Dermis blood vessel endothelial cell (primary cell): ENCODE measurements at regions not wholly inside any gene's neighbourhood (a gene's known extent, or its start where the extent isn't known, plus 50 kb on each side); places are given as distances from the start of the nearest gene placed in this dataset.

ENCODE experiments used
- DNase-seq: peaks from one replicate; pipeline ENCODE4 v3.0.0; 2010

GRCh38 chr17:53891726-53892125, 69.0 kb downstream of the KIF2B start:
- no peak for DNase-seq

- no peak for DNase-seq
These were observed 69.5 kb downstream of the KIF2B start for GRCh38 chr17:53892222-53892621.

DNA sequence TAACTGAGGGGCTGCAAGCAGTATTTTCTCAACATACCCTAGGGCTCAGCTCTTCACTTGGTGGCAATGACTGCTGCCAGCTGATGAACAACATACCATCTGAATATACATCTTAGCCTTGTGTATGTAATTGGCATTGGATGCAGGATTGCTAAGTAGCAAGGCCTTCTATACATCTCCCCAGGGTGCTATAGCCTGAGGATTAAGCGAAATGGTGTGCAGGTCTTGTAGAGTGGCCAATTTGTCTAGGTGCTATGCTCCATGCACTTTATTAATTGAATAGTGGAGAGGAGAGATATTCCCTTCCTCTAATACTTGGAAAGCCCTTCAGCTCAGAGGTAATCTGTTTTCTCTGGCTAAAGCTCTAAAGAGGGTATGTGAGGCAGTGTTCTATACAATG, 71.9 kb downstream of the KIF2B start:
- no peak for DNase-seq

DNA sequence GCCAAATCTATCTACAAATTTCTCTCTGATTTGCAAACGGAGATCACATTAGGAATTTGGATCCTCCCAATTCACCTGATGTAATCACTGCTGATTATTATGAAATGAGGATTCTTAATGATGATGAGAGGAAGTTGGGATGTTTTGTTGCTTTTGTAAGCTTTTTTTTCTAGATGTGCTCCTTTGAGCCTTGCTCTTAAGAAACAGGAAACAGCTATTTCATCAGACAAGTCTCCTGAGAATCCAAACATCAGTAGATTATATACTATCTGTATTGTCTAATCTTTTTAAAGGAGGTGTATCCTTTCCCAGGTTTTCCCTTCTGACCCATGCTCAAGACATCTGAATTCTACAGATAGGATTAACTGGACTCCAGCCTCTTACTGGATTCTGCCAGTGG, 73.3 kb downstream of the KIF2B start:
- no peak for DNase-seq

DNA sequence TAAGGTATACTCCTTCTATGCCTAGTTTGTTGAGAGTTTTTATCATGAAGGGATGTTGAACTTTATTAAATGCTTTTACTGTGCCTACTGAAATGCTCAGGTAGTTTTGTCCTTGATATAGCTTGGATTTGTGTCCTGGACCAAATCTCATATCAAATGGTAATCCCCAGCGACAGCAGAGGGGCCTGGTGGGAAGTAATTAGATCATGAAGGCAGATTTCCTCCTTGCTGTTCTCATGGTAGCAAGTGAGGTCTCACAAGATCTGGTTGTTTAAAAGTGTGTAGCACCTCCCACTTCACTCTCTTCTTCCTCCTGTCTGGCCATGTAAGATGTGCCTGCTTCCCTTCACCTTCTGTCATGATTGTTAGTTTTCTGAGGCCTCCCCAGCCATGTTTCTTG, 78.2 kb downstream of the KIF2B start:
- no peak for DNase-seq

GRCh38 chr17:53907435-53907834, 84.7 kb downstream of the KIF2B start:
- no peak for DNase-seq

DNA sequence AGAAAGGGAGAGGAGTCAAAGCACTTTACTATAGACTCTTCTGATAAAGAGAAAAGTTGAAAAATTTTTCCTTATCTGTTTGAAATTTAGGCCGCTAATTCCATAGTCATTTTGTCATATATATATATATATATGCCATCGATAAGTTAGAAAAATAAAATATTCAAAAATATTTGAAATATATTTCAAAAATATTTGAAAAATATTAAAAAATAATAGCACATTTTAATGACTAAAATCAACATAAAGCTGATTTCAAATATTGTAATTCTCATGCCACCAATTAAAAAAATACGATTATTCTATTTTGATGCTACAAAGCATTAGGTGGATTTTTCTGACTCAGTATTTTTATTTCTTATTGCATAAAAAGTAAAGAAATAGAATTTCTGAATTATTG, 87.1 kb downstream of the KIF2B start:
- DNase-seq = no peak

DNA sequence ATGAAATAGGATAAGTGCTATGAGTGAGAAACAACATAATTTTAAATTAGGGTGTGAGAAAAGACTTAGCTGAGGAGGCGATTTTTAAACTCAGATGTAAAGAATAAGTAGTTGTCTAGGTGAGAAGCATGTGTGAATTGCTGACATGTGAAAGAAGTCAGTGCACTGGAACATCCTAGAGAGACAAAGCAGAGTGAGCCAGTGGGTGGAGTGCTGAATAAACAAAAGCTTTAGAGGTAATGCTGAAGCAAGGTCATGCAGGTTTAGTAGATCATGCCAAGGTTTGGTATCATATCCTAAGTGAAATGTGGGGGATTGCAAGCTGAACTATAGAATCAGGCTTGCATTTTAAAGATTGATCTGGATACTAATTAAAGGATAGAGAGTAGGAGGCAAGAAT, 89.4 kb downstream of the KIF2B start:
- DNase-seq = no peak

DNA sequence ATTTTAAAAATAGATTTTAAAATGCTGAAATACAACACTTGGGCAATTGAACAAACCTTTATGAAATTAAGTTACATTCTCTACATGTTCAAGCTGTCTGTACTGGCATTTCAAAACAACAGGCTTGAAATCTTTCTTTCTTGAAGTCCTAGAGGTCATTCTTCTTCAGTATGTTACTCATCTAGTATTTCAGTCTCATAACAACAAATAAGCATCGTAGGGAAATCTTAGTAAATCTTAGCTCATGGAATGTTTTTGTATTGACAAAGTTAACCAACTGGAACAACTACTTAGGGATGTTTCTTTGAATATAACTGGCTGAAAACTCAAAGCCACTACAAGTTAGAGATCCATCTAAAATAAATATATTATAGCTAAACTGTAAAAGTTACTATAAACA, 96.6 kb downstream of the KIF2B start:
- DNase-seq = no peak

GRCh38 chr17:53924530-53925455, 102.1 kb downstream of the KIF2B start:
- no peak for DNase-seq

DNA sequence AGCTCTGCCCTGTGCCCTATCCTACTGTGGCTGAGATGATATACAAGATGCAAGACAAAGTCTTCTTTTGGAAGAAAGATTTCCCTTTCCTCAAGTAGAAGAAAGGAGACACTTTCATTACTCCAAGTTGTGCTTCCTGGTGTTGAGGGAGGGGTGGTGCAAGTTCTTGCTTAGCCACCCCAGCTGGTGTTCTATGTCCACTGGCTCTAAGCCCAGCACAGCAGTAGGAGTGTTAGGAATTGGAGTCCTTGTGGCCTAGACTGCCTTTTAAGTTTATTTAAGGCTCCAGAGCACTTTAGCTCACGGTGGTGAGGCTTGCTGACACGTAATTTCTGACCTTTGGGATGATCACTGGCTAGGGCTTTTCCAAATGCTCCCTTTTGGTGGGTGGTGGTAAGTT, 109.7 kb downstream of the KIF2B start:
- no peak for DNase-seq

- DNase-seq = no peak
These were observed 112.2 kb downstream of the KIF2B start for GRCh38 chr17:53934931-53935330.

GRCh38 chr17:53941231-53941630, 118.5 kb downstream of the KIF2B start:
- DNase-seq = no peak

DNA sequence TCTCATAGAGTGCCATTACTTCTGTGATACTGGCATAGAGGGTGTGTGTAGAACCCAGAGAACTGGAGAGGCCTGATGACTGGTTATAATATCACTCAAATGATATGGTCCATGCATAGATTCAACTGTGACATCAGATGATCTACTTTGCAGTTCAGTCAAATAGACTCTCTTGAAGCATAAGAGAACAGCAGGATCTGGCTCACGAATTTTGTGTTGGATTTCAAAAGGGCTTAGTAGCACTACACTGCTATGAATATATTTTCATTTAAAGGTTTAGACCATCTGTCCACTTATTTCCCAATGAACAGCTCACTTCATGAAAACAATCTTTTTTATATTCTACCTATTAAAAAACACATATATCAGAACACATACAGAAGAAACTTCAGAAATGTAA, 119.7 kb downstream of the KIF2B start:
- no peak for DNase-seq

DNA sequence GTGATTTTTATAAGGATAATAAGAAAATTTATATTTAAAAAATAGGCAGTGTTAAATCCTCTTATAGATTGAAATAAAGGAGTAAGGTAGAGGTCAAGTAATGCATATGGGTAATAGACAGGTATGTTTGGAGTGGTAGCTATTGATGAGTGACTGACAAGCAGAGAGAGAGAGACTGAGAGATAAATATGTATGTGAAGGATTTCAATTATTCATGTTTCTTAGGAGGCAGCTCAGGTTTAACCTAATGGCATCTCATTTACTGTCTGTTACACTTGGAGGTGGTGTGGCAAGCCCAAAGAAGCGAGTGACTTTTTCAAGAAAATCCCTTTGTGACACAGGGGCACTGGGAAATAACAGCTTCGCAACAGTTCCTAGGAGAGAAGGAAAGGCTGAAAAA, 120.2 kb downstream of the KIF2B start:
- no peak for DNase-seq

DNA sequence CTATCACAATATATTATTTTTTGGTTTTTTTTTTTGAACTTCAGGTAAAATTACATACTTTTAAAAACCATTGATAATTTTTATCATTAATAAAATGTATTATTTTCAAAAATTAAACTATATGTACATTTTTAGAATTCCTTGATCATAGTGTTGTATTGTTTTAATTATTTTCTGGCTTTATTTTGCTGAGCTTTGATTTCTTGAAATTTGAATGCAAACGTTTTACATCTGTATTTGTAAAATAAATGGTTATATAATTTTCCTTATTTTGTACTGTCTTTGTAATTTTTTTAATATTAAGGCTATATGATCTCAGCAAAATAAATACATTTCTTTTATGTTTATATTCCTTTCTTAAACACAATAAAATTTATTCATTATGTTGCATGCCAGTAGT, 125.6 kb downstream of the KIF2B start:
- no peak for DNase-seq

GRCh38 chr17:53949473-53950090, 126.9 kb downstream of the KIF2B start:
- no peak for DNase-seq

GRCh38 chr17:53950207-53950857, 127.6 kb downstream of the KIF2B start:
- DNase-seq = no peak

DNA sequence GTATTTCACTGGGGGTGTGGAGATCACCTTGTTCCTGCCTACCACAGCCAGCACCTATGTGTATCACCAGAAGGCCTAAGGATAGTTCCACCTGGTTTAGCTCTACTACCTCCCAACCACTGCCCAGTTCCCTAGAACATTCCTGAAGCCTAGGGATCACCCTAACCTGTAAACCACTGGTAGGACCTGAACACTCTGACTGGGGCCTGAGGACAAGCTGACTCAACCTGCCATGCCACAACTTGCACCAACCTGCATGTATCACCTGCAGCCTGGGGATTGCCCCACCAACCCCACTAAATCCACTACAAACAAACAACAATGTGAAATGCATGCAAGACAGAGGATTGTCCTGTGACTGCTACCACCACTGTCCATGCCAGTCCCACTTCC, 128.1 kb downstream of the KIF2B start:
- DNase-seq = no peak

DNA sequence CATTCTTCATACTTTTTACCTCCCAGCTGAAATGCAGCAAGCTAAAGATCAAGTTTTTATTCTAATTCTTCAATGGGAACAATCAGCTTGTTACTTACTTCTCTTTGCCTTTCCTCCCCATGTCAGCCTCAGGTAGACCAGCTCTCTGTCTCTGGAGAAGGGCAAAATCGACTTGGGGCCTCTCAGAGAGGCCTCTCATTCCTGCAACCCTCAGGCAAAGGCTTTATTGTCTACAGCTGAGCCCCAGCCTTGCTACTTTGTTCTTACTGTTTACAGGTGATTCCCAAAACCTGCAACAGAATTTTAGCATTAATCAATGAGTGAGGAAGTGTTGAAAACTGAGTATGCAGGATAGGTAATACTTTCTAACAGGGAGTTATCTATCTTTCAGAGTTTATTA, 148.6 kb downstream of the KIF2B start:
- no peak for DNase-seq

DNA sequence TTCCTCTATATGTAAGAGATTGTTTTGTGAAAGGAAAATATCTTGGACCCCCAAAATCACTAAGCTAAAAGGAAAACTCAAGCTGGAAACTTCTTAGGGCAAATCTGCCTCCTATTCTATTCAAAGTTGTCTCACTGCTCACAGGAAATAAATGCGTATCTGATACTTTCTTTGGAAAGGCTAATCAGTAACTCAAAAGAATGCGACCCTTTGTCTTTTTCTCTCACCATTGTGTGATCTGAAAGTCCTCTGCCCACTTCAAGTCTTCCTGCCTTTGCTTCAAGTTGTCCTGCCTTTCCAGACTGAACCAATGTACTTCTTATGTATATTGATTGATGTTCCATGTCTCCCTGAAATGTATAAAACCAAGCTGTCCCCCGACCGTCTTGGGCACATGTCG, 157.3 kb downstream of the KIF2B start:
- DNase-seq = no peak

DNA sequence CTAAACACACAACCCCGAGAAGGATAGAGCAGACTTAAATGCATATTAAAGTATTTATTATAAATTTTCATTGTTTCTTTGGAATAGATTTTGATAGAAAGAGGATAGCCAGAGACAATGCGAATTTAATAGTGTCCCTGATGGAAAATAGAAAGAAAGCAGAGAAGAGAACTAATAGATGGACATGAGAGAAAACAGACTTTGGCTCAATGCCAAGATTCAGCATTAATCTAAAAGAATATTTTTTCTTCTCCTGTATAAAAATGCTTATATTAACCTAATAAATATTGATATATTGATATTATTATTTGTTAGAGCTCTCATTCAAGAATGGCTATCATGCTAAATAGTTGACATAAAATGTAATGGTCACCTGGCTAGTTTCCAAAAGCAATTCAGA, 173.4 kb downstream of the KIF2B start:
- no peak for DNase-seq

- no peak for DNase-seq
These were observed 174.2 kb downstream of the KIF2B start for GRCh38 chr17:53996890-53997289.

DNA sequence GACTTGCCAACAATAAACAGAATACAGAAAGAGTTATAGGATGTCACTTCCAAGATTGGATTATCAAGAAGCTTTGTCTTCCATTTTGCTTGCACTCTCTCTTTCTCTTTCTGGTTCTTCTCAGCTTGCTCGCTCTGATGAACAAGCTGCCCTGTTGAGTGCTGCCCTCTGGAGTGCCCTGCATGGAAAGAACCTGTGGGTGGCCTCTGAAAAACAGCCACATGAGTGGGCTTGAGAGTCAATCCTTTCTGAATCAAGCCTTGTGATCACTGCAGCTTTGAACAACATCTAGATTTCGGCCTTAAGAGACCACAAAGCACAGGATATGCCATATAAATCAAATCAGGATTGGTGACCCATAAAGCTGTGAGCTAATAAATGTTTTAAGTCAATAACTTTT, 185.1 kb downstream of the KIF2B start:
- no peak for DNase-seq
